Activated T-cell treated with anti-CD3 and anti-CD28 coated beads for 24 hours (primary cell): ENCODE measurements at regions not wholly inside any gene's neighbourhood (a gene's known extent, or its start where the extent isn't known, plus 50 kb on each side); places are given as distances from the start of the nearest gene placed in this dataset.

Experiments used
- DNase-seq: peaks from one replicate; pipeline ENCODE4 v3.0.0-alpha.2; 2020; ENCODE audit warnings: low read depth

DNA sequence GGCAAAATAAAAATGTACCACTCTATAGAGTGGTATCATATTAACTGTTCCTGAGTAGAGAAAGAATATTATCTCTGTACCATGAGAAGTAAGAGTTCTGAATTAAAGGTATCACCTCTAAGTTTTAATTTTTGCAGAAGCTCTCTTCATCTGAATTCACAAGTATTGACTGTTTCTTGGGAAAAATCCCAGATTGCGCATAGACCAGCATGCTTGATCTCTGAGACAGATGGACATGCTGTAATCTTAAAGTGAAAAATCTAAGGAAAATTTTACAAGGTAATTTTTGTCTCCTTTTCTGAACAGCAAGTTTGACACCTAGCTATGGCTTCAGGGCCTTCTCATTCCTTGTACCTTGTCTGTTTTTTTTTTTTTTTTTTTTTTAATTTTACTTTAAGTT is 1050.7 kb upstream of the RBFOX1 start:
- no peak for DNase-seq

GRCh38 chr16:6281274-6281673 is 1051.4 kb upstream of the RBFOX1 start:
- DNase-seq, result no peak

- no peak for DNase-seq
These were observed 1052.6 kb upstream of the RBFOX1 start for GRCh38 chr16:6280055-6280454.

- no peak for DNase-seq
These were observed 1053.4 kb upstream of the RBFOX1 start for GRCh38 chr16:6279286-6279685.

DNA sequence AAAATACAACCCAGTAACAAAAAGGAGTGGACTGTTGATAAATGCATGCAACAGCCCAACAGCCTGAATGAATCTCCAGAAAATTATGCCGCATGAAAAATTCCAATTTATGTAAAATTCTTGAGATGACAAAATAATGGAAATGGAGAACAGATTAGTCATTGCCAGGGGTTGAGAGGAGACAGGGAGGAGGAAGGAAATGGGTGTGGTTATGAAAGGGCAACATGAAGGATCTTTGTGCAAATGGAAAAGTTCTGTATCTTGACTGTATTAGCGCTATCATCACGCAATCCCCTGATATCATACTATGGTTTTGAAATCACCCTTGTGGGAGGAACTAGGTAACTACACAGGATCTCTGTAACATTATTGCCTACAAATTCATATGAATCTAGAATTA is 1058.3 kb upstream of the RBFOX1 start:
- no peak for DNase-seq

GRCh38 chr16:6267682-6268081 is 1065.0 kb upstream of the RBFOX1 start:
- no peak for DNase-seq

- no peak for DNase-seq
These were observed 1065.9 kb upstream of the RBFOX1 start for GRCh38 chr16:6266703-6267102.

GRCh38 chr16:6265968-6266367 is 1066.7 kb upstream of the RBFOX1 start:
- no peak for DNase-seq

DNA sequence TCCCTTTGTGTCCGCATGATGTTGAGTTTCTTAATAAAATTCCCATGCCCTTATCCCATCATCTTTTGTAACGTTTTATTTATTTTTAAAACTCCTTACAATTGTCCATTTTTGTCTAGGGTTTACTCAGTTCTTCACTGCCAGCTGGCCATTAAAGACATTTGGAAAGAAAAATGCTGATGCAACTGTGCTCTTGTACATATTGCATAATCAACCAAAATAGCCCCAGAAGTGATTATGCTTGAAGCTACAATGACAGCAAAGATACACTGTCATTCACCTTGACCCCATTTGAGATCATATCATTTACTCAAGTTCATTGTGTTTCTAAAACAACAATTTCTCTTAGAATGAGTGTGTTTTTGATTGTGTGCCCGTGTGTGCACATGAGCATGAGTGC is 1074.6 kb upstream of the RBFOX1 start:
- DNase-seq, result no peak

GRCh38 chr16:6252541-6252940 is 1080.1 kb upstream of the RBFOX1 start:
- no peak for DNase-seq

- DNase-seq, result no peak
These were observed 1082.1 kb upstream of the RBFOX1 start for GRCh38 chr16:6250511-6250910.

- no peak for DNase-seq
These were observed 1082.8 kb upstream of the RBFOX1 start for GRCh38 chr16:6249863-6250262.

GRCh38 chr16:6248199-6248598 is 1084.4 kb upstream of the RBFOX1 start:
- DNase-seq, result no peak

GRCh38 chr16:6247775-6248174 is 1084.9 kb upstream of the RBFOX1 start:
- DNase-seq, result no peak

DNA sequence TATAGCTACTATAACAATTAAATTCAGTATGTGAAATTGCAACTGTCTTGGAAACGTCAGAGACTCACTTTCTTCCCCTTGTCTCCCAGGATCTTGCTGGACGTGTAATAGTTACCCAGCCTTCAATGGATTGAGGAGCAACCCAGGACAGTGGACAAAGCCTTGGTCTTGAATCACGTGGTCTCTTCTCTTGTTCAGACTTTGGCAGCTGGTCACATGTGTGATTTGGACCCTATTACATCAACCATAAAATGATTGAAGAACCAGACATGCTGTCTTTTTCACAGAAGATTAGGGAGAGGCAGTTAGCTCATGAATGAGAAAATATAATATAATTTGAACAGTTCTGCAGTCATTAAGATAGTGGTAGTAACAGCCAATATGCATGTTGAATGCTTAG is 1085.5 kb upstream of the RBFOX1 start:
- DNase-seq, result no peak

GRCh38 chr16:6246266-6246665 is 1086.4 kb upstream of the RBFOX1 start:
- no peak for DNase-seq

GRCh38 chr16:6232056-6232455 is 1100.6 kb upstream of the RBFOX1 start:
- no peak for DNase-seq

DNA sequence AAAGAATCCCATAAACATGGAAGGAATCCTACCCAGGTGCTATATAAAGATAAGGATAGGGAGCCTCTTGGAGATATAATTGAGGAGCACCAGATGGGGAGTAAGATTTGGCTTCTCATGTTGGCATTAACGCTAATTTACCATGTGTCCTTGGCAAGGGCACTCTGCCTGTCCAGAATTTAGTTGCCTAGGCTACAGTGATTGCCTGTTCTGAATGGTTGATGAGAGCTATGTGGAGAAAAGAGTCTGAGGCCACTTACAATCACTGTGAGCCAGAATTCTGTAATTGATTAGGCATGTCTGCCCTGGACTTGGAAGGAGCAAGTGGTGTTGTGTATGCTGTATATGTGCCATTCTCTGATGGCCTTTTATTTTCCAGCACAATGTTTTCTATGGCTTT is 1101.2 kb upstream of the RBFOX1 start:
- DNase-seq, result no peak

GRCh38 chr16:6229186-6229585 is 1103.5 kb upstream of the RBFOX1 start:
- DNase-seq, result no peak

DNA sequence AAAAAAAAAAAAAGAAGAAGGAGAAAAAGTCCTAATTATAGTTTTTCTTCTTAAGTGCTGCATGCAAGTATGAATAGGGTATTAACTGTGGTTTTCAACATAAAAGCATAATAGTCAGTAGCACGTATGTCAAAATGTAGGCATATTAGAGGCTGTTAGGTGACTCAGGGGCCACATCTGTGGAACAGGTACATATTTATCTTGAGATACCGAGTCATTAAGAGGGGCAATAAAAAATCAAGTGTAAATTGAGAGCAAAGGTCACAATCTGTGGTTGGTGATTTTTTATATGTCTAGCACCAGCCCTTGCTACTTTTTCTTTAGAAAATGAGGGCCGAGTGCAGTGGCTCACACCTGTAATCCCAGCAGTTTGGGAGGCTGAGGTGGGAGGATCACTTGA is 1113.8 kb upstream of the RBFOX1 start:
- DNase-seq, result no peak

GRCh38 chr16:6216836-6217235 is 1115.8 kb upstream of the RBFOX1 start:
- no peak for DNase-seq

DNA sequence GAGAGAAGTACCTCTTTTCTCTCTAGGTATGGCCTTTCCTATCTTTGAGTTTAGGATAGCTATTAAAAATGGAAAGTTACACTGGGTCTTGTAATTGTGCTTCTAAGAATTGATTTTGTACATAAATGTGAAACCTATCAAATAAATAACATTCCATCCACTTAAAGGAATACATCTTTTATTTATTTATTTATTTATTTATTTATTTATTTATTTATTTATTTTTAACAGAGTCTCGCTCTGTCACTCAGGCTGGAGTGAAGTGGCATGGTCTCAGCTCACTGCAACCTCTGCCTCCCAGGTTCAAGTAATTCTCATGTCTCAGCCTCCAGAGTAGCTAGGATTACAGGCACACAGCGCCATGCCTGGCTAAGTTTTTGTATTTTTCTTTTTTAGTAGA is 1114.0 kb upstream of the EEF2KMT start:
- DNase-seq, result no peak

GRCh38 chr16:6209355-6209930 is 1111.8 kb upstream of the EEF2KMT start:
- DNase-seq, result no peak

DNA sequence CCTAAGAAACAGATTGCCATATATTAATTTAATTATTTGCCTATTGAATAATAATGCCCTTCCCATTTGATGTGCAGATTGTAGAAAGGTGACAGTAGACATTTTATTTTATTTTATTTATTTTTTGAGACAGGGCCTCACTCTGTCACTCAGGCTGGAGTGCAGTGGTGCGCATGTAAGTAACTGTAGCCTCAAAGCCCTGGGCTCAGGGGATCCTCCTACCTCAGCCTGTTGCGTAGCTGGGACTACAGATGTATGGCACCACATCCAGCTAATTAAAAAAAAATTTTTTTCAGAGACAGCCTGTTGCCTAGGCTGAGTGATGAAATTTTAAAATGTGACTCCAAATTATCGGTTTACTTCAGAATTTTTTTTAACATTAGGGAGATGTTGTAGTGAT is 1110.0 kb upstream of the EEF2KMT start:
- no peak for DNase-seq

DNA sequence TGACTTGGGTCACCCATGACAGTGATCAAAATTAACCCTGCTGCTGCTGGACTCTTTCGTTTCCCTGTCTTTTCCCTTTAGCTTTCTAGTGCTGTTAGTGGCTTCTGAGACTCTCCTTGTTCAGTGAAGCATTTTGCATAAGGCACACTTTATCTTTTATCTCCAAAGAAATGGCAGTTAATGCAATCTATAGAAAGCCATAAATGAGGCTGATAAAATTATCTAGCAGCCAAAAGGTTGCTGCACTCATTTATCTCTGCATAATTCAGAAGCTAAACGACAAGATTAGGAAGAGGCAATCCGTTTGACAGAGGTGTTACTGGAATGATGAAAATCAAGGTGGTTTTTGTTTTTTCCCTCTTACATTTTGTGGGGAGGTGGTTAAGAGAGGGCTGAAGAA is 1109.5 kb upstream of the EEF2KMT start:
- no peak for DNase-seq
